ENCODE measurements at regions not wholly inside any gene's neighbourhood (a gene's known extent, or its start where the extent isn't known, plus 50 kb on each side); places are given as distances from the start of the nearest gene placed in this dataset.

GRCh38 chr7:80311313-80311712 lies 176.7 kb downstream of the GNAI1 start:
- ATAC-seq (no peak), DNase-seq (ENCODE audit: low spot score) (no peak)
- Histone ChIP-seq H3K4me1 (ENCODE audit: insufficient read depth) (no peaks in the 10 kb centered on the region), H3K9me2 (ENCODE audit: insufficient read depth) (0 out of 2 replicates have a peak, but pooled peaks cover 2% of the 10 kb centered on the region), H3K79me2 (replicated peaks; ENCODE audit: insufficient read depth) (no peaks in the 10 kb centered on the region), H3K4me2 (no peak overlapping the region), H3K27ac (ENCODE audit: low read depth) (no peak overlapping the region), H4K20me1 (replicated peaks; ENCODE audit: insufficient read depth) (no peaks in the 10 kb centered on the region), H3K4me3 (no peak overlapping the region), H3K36me3 (ENCODE audit: insufficient read depth) (no peaks in the 10 kb centered on the region), H2AFZ (no peak overlapping the region), H3K27me3 (ENCODE audit: insufficient read depth) (no peaks in the 10 kb centered on the region), H3F3A (replicated peaks; ENCODE audit: low read depth) (no peaks in the 10 kb centered on the region)
- H3K27me3 Mint-ChIP-seq (ENCODE audit: insufficient read depth, low read depth, poor library complexity) = no peaks in the 10 kb centered on the region
- no peak overlapping the region for H3K27ac Mint-ChIP-seq
- H3K9me3 Mint-ChIP-seq = no peaks in the 10 kb centered on the region
- H3K4me3 Mint-ChIP-seq = no peak overlapping the region
- no peaks in the 10 kb centered on the region for H3K36me3 Mint-ChIP-seq (ENCODE audit: low read depth)
- peaks cover 5% of the 10 kb centered on the region; the same call in 2 of the 3 replicates for H3K4me1 Mint-ChIP-seq
- TF ChIP-seq ZNF331 (CRISPR knock-in tag; IDR thresholded peaks at IDR 0.05; ENCODE audit: low read depth) = no peak
- no peak for TF ChIP-seq EZH2 (IDR thresholded peaks at IDR 0.05; ENCODE audit: low read depth, unreplicated experiment)
- TF ChIP-seq JUNB (IDR thresholded peaks at IDR 0.05; ENCODE audit: unreplicated experiment) = no peak
- TF ChIP-seq, protein P1, sequence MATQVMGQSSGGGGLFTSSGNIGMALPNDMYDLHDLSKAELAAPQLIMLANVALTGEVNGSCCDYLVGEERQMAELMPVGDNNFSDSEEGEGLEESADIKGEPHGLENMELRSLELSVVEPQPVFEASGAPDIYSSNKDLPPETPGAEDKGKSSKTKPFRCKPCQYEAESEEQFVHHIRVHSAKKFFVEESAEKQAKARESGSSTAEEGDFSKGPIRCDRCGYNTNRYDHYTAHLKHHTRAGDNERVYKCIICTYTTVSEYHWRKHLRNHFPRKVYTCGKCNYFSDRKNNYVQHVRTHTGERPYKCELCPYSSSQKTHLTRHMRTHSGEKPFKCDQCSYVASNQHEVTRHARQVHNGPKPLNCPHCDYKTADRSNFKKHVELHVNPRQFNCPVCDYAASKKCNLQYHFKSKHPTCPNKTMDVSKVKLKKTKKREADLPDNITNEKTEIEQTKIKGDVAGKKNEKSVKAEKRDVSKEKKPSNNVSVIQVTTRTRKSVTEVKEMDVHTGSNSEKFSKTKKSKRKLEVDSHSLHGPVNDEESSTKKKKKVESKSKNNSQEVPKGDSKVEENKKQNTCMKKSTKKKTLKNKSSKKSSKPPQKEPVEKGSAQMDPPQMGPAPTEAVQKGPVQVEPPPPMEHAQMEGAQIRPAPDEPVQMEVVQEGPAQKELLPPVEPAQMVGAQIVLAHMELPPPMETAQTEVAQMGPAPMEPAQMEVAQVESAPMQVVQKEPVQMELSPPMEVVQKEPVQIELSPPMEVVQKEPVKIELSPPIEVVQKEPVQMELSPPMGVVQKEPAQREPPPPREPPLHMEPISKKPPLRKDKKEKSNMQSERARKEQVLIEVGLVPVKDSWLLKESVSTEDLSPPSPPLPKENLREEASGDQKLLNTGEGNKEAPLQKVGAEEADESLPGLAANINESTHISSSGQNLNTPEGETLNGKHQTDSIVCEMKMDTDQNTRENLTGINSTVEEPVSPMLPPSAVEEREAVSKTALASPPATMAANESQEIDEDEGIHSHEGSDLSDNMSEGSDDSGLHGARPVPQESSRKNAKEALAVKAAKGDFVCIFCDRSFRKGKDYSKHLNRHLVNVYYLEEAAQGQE (IDR thresholded peaks at IDR 0.05; ENCODE audit: unreplicated experiment) = no peak
- no peak for TF ChIP-seq ZNF114 (CRISPR knock-in tag; IDR thresholded peaks at IDR 0.05)
- no peak for TF ChIP-seq CREB1 (CRISPR knock-in tag; IDR thresholded peaks at IDR 0.05; ENCODE audit: low read depth)

DNA sequence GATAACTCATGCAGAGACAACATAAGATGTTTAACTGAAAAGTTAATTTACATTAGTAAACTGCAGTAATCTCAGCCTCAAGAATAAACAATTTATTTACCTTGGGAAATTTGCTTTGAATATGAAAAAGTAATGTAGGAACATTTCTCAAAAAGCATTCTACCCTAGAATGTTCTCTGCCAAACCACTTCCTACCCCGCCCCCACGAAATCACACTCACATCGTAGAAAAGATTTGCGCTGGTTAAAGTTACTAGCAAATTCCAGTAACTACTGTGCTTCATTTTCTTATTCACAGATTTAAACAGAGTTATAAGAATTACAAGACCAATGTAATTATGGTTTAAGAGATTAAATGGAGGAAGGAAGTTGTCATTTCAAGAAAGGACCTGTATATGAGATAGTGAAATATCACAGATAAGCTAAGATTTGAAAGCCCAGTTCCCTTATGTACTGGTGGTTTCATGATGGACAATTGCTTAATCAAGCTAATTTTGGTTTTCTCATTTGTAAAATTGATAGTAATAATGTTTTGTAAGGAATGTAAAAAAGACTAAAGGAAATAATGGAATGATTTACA lies 175.4 kb downstream of the GNAI1 start:
- no peaks in the 10 kb centered on the region for H3K9me3 Mint-ChIP-seq
- no peak for TF ChIP-seq STAT1 (IDR thresholded peaks at IDR 0.05; ENCODE audit: unreplicated experiment)
- no peak for TF ChIP-seq EZH2 (IDR thresholded peaks at IDR 0.05; ENCODE audit: low read depth, unreplicated experiment)
- TF ChIP-seq CREB1 (CRISPR knock-in tag; IDR thresholded peaks at IDR 0.05; ENCODE audit: low read depth) = no peak
- TF ChIP-seq, protein P1 (IDR thresholded peaks at IDR 0.05; ENCODE audit: unreplicated experiment) = no peak
- TF ChIP-seq ZNF331 (CRISPR knock-in tag; IDR thresholded peaks at IDR 0.05; ENCODE audit: low read depth) = no peak

More for the DNA sequence above, 175.4 kb downstream of the GNAI1 start:
- Histone ChIP-seq H4K20me1 (replicated peaks; ENCODE audit: insufficient read depth) (no peaks in the 10 kb centered on the region), H3K36me3 (ENCODE audit: insufficient read depth) (no peaks in the 10 kb centered on the region), H2AFZ (no peak overlapping the region), H3K4me1 (ENCODE audit: insufficient read depth) (no peaks in the 10 kb centered on the region), H3K79me2 (replicated peaks; ENCODE audit: insufficient read depth) (no peaks in the 10 kb centered on the region), H3K4me2 (no peak overlapping the region), H3K4me3 (no peak overlapping the region), H3K27me3 (ENCODE audit: insufficient read depth) (no peaks in the 10 kb centered on the region), H3K27ac (ENCODE audit: low read depth) (no peak overlapping the region), H3K9me2 (ENCODE audit: insufficient read depth) (0 out of 2 replicates have a peak, but pooled peaks cover 2% of the 10 kb centered on the region), H3F3A (replicated peaks; ENCODE audit: low read depth) (no peaks in the 10 kb centered on the region)
- no peak overlapping the region for H3K4me3 Mint-ChIP-seq
- no peak for ATAC-seq
- no peaks in the 10 kb centered on the region for H3K36me3 Mint-ChIP-seq (ENCODE audit: low read depth)
- no peak overlapping the region for H3K27ac Mint-ChIP-seq
- no peak for DNase-seq (ENCODE audit: low spot score)
- H3K4me1 Mint-ChIP-seq = peaks cover 9% of the 10 kb centered on the region; the same call in 2 of the 3 replicates
- H3K27me3 Mint-ChIP-seq (ENCODE audit: insufficient read depth, low read depth, poor library complexity) = peaks cover 2% of the 10 kb centered on the region

Data from GM23338 (cell line).